GM13977 (cell line): ENCODE measurements at regions not wholly inside any gene's neighbourhood (a gene's known extent, or its start where the extent isn't known, plus 50 kb on each side); places are given as distances from the start of the nearest gene placed in this dataset.
A peak's percentile ranks its signal among the peaks of the same experiment; 100 is the strongest.
"Not testable (repeated sequence)": the region's sequence is repeated elsewhere in the genome, so short reads cannot be mapped to it uniquely, and the experiment has no call there.

Experiments
- DNase-seq: peaks from one replicate; pipeline ENCODE4 v3.0.0; 2012; ENCODE audit warnings: low spot score
- CTCF ChIP-seq: IDR thresholded peaks from 2 replicates; pipeline ENCODE4 v1.5.1; 2012; ENCODE audit warnings: mild to moderate bottlenecking, control low read depth; ENCODE audit not compliant: insufficient read depth; ENCODE audit errors: extremely low read depth, missing control alignments
- in situ Hi-C: fragments of 300-500 bp; cut with MboI; formaldehyde crosslinking; loops from one replicate; pipeline ENCODE4 v1.12.0; 2022; ENCODE audit warnings: low sequenced_read_pairs, low pct_unique_long_range_greater_than_20kb, mixed read lengths, inconsistent platforms; ENCODE audit not compliant: unreplicated experiment

DNA sequence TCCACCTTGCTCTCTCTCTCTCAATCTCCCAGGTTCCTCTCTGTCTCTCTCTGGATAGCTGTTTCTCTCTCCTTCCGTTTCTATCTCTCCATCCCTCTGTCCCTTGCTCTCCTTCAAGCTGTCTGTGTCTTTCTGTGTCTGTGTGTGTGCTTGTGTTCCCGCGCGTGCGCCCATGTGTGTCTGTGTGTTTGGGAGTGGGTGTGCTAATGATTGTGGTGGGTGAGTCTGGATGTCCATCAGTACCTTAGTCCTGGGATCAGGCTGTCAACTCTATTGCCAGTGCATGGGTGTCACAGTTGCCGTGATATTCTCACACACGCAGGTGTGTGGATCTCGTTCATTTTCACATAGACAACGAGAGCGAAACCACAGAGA is 1380.6 kb upstream of the DEFB115 start:
- peak; percentile 17 for DNase-seq
- in situ Hi-C loops = loop anchor here (25.0 kb wide), 1 partner anchor 615 kb away; no protein-coding TSS in a partner anchor
- TF ChIP-seq CTCF = no peak

- in situ Hi-C loops = loop anchor here (25.0 kb wide), 1 partner anchor 615 kb away; no protein-coding TSS in a partner anchor
Observed at GRCh38 chr20:29877411-29878280, 1379.8 kb upstream of the DEFB115 start.

DNA sequence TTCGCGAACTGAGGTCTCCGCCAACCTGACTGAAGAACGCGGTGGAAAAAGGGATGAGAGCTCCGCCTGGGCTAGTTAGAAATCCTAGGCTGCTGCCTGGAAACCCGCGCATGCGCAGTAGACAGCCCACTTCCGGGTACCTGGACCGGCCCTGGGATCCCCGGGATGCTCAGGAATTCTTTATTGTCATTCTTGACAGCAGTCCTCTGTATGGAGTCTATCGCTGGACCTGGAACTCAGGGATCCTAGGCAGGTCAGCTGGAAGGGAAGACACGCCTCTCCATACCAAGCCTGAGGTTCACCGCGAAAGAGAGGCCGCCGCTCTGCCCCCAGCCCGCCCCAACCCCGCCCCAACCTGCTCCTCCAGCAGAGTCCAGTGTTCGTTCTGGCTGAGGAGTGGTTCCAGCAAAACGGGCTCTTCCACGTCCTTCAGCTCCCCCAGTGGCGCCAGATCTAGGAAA is 1379.2 kb upstream of the DEFB115 start:
- no peak for TF ChIP-seq CTCF
- peak; percentile 29 for DNase-seq
- in situ Hi-C loops = loop anchor here (25.0 kb wide), 1 partner anchor 616 kb away; no protein-coding TSS in a partner anchor

More at GRCh38 chr20:29877411-29878280, 1379.8 kb upstream of the DEFB115 start:
- peak; percentile 20 for DNase-seq

- TF ChIP-seq CTCF = peak; percentile 14
- peak; percentile 14 for DNase-seq
- in situ Hi-C loops = loop anchor here (25.0 kb wide), 1 partner anchor 617 kb away; no protein-coding TSS in a partner anchor
Observed at GRCh38 chr20:29878777-29879442, 1378.6 kb upstream of the DEFB115 start.

GRCh38 chr20:29881107-29881506 is 1376.4 kb upstream of the DEFB115 start:
- not testable (repeated sequence) for DNase-seq
- in situ Hi-C loops = loop anchor here (25.0 kb wide), 1 partner anchor 619 kb away; no protein-coding TSS in a partner anchor

- DNase-seq = not testable (repeated sequence)
- in situ Hi-C loops = loop anchor here (25.0 kb wide), 1 partner anchor 621 kb away; no protein-coding TSS in a partner anchor
Observed at GRCh38 chr20:29883514-29884219, 1373.8 kb upstream of the DEFB115 start.

- in situ Hi-C loops = loop anchor here (25.0 kb wide), 1 partner anchor 622 kb away; no protein-coding TSS in a partner anchor
- not testable (repeated sequence) for DNase-seq
Observed at GRCh38 chr20:29884322-29884721, 1373.1 kb upstream of the DEFB115 start.

DNA sequence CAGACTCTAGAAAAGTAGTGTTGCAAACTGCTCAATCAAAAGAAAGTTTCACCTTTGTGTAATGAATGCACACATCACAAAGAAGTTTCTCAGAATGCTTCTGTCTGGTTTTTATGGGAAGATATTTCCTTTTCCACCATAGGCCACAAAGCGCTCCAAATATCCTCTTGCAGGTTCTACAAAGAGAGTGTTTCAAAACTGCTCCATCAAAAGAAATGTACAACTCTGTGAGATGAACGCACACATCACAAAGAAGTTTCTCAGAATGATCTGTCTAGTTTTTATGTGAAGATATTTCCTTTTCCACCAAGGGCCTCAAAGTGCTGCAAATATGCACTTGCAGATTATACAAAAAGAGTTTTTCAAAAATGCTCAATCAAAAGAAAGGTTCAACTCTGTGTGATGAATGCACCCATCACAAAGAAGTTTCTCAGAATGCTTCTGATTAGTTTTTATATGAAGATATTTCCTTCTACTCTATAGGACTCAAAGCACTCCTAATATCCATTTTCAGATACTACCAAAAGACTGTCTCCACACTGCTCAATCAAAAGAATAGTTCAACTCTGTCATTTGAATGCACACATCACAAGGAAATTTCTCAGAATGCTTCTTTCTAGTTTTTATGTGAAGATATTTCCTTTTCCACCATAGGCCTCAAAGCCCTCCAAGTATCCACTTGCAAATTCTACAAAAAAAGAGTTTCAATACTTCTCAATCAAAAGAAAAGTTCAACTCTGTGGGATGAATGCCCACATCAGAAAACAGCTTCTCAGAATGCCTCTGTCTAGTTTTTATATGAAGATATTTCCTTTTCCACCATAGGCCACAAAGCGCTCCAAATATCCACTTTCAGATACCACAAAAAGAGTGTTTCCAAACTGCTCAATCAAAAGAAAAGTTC is 1371.9 kb upstream of the DEFB115 start:
- in situ Hi-C loops = loop anchor here (25.0 kb wide), 1 partner anchor 623 kb away; no protein-coding TSS in a partner anchor
- DNase-seq = not testable (repeated sequence)

- in situ Hi-C loops = loop anchor here (25.0 kb wide), 1 partner anchor 629 kb away; no protein-coding TSS in a partner anchor
- not testable (repeated sequence) for DNase-seq
Observed at GRCh38 chr20:29891555-29891954, 1365.9 kb upstream of the DEFB115 start.
